Keratinocyte (primary cell): ENCODE measurements at regions not wholly inside any gene's neighbourhood (a gene's known extent, or its start where the extent isn't known, plus 50 kb on each side); places are given as distances from the start of the nearest gene placed in this dataset.

Experiments
- DNase-seq: peaks from one replicate; pipeline ENCODE4 v3.0.0-alpha.2; 2011; ENCODE audit warnings: low read depth, missing footprints, low spot score
- FAIRE-seq: peaks from 2 replicates; lab custom pipeline; 2011; peaks lifted over from hg19 to GRCh38; lab: Jason Lieb, UNC
- H2AFZ ChIP-seq: 2 replicates; pipeline ENCODE4 v1.6.0; 2012; ENCODE audit warnings: low read length, control low read depth, inconsistent platforms; ENCODE audit not compliant: control insufficient read depth
- H3K27ac ChIP-seq: 2 replicates; pipeline ENCODE4 v1.5.1; 2011; ENCODE audit warnings: low read length; ENCODE audit not compliant: control insufficient read depth, insufficient read depth
- H3K27me3 ChIP-seq: 3 replicates; pipeline ENCODE4 v1.6.0; 2011; ENCODE audit warnings: low read length; ENCODE audit not compliant: control insufficient read depth, insufficient read depth; ENCODE audit errors: extremely low read depth
- H3K36me3 ChIP-seq, 2 experiments: 2 replicates in 1 of 2; 3 replicates in 1 of 2; pipeline ENCODE4 v1.5.1; 2011; ENCODE audit warnings: low read length in 2 of 2, mild to moderate bottlenecking in 1 of 2; ENCODE audit not compliant: control insufficient read depth in 2 of 2, insufficient read depth in 2 of 2; ENCODE audit errors: extremely low read depth in 1 of 2
- H3K4me1 ChIP-seq: 3 replicates; pipeline ENCODE4 v1.5.1; 2011; ENCODE audit warnings: low read length; ENCODE audit not compliant: control insufficient read depth, insufficient read depth; ENCODE audit errors: extremely low read depth
- H3K4me2 ChIP-seq: 3 replicates; pipeline ENCODE4 v1.6.0; 2011; ENCODE audit warnings: low read depth, low read length; ENCODE audit not compliant: control insufficient read depth, insufficient read depth; ENCODE audit errors: extremely low read depth
- H3K4me3 ChIP-seq, 3 experiments: fragments of 200-600 bp in 1 of 3; sonication (generic) in 1 of 3; 2 replicates in 2 of 3; 3 replicates in 1 of 3; pipeline ENCODE4 v1.5.1; 2011 to 2016; ENCODE audit warnings: low read length in 3 of 3, mild to moderate bottlenecking in 3 of 3, control low read depth in 2 of 3, inconsistent platforms in 1 of 3, low read depth in 1 of 3, mixed read lengths in 1 of 3, mixed run types in 1 of 3, moderate library complexity in 1 of 3; ENCODE audit not compliant: control insufficient read depth in 2 of 3, insufficient read depth in 2 of 3; ENCODE audit errors: extremely low read depth in 1 of 3
- H3K79me2 ChIP-seq: 2 replicates; pipeline ENCODE4 v1.6.0; 2012; ENCODE audit warnings: low read length; ENCODE audit not compliant: control insufficient read depth, insufficient read depth
- H3K9ac ChIP-seq: 3 replicates; pipeline ENCODE4 v1.6.0; 2011; ENCODE audit warnings: low read length; ENCODE audit not compliant: control insufficient read depth, insufficient read depth; ENCODE audit errors: extremely low read depth
- H3K9me1 ChIP-seq: 3 replicates; pipeline ENCODE4 v1.6.0; 2011; ENCODE audit warnings: low read length; ENCODE audit not compliant: control insufficient read depth, insufficient read depth; ENCODE audit errors: extremely low read depth
- H3K9me3 ChIP-seq: 2 replicates; pipeline ENCODE4 v1.5.1; 2012; ENCODE audit warnings: low read depth, low read length; ENCODE audit not compliant: control insufficient read depth
- H4K20me1 ChIP-seq: 3 replicates; pipeline ENCODE4 v1.6.0; 2011; ENCODE audit warnings: low read length; ENCODE audit not compliant: control insufficient read depth, insufficient read depth; ENCODE audit errors: extremely low read depth
- CTCF ChIP-seq, 3 experiments: IDR thresholded peaks in 1 of 3; conservative IDR thresholded peaks in 1 of 3; optimal IDR thresholded peaks in 1 of 3; 2 replicates in 2 of 3; 3 replicates in 1 of 3; pipeline versions ENCODE3 to v1.5.1; 2011; ENCODE audit warnings: low read length in 3 of 3, mild to moderate bottlenecking in 3 of 3, moderate library complexity in 2 of 3, control low read depth in 1 of 3, inconsistent platforms in 1 of 3; ENCODE audit not compliant: insufficient read depth in 2 of 3; ENCODE audit errors: extremely low read depth in 1 of 3
- EZH2 ChIP-seq: IDR thresholded peaks from one replicate; pipeline ENCODE4 v1.6.1; 2012; ENCODE audit warnings: inconsistent platforms, mild to moderate bottlenecking, low read length, moderate library complexity
- dilution Hi-C: fragments of 300-500 bp; cut with MboI; formaldehyde crosslinking; loops from one replicate; pipeline ENCODE4 v1.7.0; 2020; ENCODE audit warnings: low sequenced_read_pairs; ENCODE audit not compliant: extremely low pct_ligation_motif_present

- Histone ChIP-seq H2AFZ (no peak overlapping the region), H3K79me2 (no peaks in the 10 kb centered on the region), H3K9ac (no peak overlapping the region), H3K36me3 (no peaks in the 10 kb centered on the region), H3K27ac (no peak overlapping the region), H3K9me1 (no peaks in the 10 kb centered on the region), H3K4me3 (no peak overlapping the region), H3K9me3 (no peaks in the 10 kb centered on the region), H4K20me1 (no peaks in the 10 kb centered on the region), H3K27me3 (no peaks in the 10 kb centered on the region), H3K4me1 (no peaks in the 10 kb centered on the region), H3K4me2 (no peak overlapping the region)
- dilution Hi-C loops = no loop called here
- FAIRE-seq (no peak), DNase-seq (no peak)
- TF ChIP-seq CTCF (optimal IDR thresholded peaks at IDR 0.05 in 1 of 3, IDR thresholded peaks at IDR 0.05 in 1 of 3, conservative IDR thresholded peaks at IDR 0.05 in 1 of 3; ENCODE audit: extremely low read depth in 1 of 3, insufficient read depth in 2 of 3, low read length in 3 of 3) (no peak), EZH2 (no peak)
These were observed 223.4 kb downstream of the HS3ST3A1 start for GRCh38 chr17:13378361-13378760.

GRCh38 chr17:13374203-13375143 is 227.3 kb downstream of the HS3ST3A1 start:
- DNase-seq = no peak
- Histone ChIP-seq H3K27me3 (no peaks in the 10 kb centered on the region), H3K79me2 (no peaks in the 10 kb centered on the region), H3K4me3 (no peak overlapping the region), H2AFZ (no peak overlapping the region), H3K4me1 (no peaks in the 10 kb centered on the region), H3K9me3 (no peaks in the 10 kb centered on the region), H3K4me2 (no peak overlapping the region), H3K36me3 (no peaks in the 10 kb centered on the region), H3K9me1 (no peaks in the 10 kb centered on the region), H3K9ac (no peak overlapping the region), H3K27ac (no peak overlapping the region), H4K20me1 (no peaks in the 10 kb centered on the region)
- dilution Hi-C loops = no loop called here
- TF ChIP-seq EZH2 (no peak), CTCF (optimal IDR thresholded peaks at IDR 0.05 in 1 of 3, IDR thresholded peaks at IDR 0.05 in 1 of 3, conservative IDR thresholded peaks at IDR 0.05 in 1 of 3; ENCODE audit: extremely low read depth in 1 of 3, insufficient read depth in 2 of 3, low read length in 3 of 3) (no peak)
- FAIRE-seq = no peak
